OCI-LY7 (cell line): ENCODE measurements at regions not wholly inside any gene's neighbourhood (a gene's known extent, or its start where the extent isn't known, plus 50 kb on each side); places are given as distances from the start of the nearest gene placed in this dataset.

Experiments used
- CTCF ChIP-seq: fragments of 200-600 bp; sonication (generic); conservative IDR thresholded peaks from 2 replicates; pipeline ENCODE4 v1.5.1; 2014; ENCODE audit warnings: mild to moderate bottlenecking, antibody characterized with exemption, low read length, moderate library complexity, mixed read lengths
- EZH2phosphoT487 ChIP-seq: fragments of 200-600 bp; sonication (generic); IDR thresholded peaks from 2 replicates; pipeline ENCODE4 v1.6.1; 2018; ENCODE audit warnings: low read depth, borderline replicate concordance, mild to moderate bottlenecking, mixed run types, antibody characterized with exemption, low read length, moderate library complexity, mixed read lengths

DNA sequence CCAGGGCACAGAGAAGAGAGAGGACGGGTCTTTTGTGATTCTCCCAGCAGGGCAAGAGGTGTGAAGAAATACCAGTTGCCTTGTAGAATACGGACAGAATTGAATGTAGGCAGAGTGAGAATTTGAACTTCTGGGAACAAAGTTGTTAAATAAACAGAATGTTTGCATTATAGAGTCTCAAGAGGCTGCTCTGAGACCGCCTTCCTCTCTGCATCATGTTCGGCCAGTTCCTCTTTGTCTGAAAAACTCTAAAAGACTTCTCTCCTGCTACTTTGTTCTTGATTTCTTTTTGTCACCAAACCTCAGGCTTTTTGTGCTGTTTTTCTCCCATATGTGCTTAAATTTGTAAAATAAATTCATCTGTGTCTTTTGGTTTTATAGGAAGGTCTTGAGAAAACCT, 256.4 kb downstream of the DLEU7 start:
- no peak for TF ChIP-seq CTCF
- TF ChIP-seq EZH2phosphoT487, result no peak
